Osteoblast (primary cell): ENCODE measurements at regions not wholly inside any gene's neighbourhood (a gene's known extent, or its start where the extent isn't known, plus 50 kb on each side); places are given as distances from the start of the nearest gene placed in this dataset.

Experiments used
- DNase-seq: peaks from one replicate; pipeline ENCODE4 v3.0.0; 2011; ENCODE audit warnings: low spot score, mixed read lengths; ENCODE audit not compliant: insufficient read length; ENCODE audit errors: missing footprints
- H2AFZ ChIP-seq: 2 replicates; pipeline ENCODE4 v1.6.0; 2011; ENCODE audit warnings: mild to moderate bottlenecking, low read length
- H3K27ac ChIP-seq: 2 replicates; pipeline ENCODE4 v1.5.1; 2011; ENCODE audit warnings: mild to moderate bottlenecking, low read depth, low read length, moderate library complexity
- H3K27me3 ChIP-seq: 2 replicates; pipeline ENCODE4 v1.6.0; 2012; ENCODE audit warnings: mild to moderate bottlenecking, control low read depth, inconsistent platforms, low read length, moderate library complexity; ENCODE audit not compliant: insufficient read depth
- H3K36me3 ChIP-seq: 2 replicates; pipeline ENCODE4 v1.5.1; 2011; ENCODE audit warnings: mild to moderate bottlenecking, low read length, control low read depth, moderate library complexity; ENCODE audit not compliant: insufficient read depth
- H3K4me1 ChIP-seq: 2 replicates; pipeline ENCODE4 v1.5.1; 2011; ENCODE audit warnings: mild to moderate bottlenecking, low read length, control low read depth, moderate library complexity; ENCODE audit not compliant: insufficient read depth
- H3K4me2 ChIP-seq: 2 replicates; pipeline ENCODE4 v1.6.0; 2011; ENCODE audit warnings: mild to moderate bottlenecking, low read length; ENCODE audit not compliant: insufficient read depth
- H3K4me3 ChIP-seq: fragments of 200-600 bp; sonication (generic); 3 replicates; pipeline ENCODE4 v1.5.1; 2012; ENCODE audit warnings: mild to moderate bottlenecking, low read length, inconsistent platforms; ENCODE audit not compliant: insufficient read depth
- H3K79me2 ChIP-seq: 2 replicates; pipeline ENCODE4 v1.6.0; 2012; ENCODE audit warnings: mild to moderate bottlenecking, low read length, control low read depth, inconsistent platforms; ENCODE audit not compliant: insufficient read depth
- H3K9me3 ChIP-seq: 2 replicates; pipeline ENCODE4 v1.5.1; 2011; ENCODE audit warnings: low read depth, low read length, control low read depth
- H4K20me1 ChIP-seq: 2 replicates; pipeline ENCODE4 v1.6.0; 2012; ENCODE audit warnings: mild to moderate bottlenecking, low read length, control low read depth; ENCODE audit not compliant: insufficient read depth
- CTCF ChIP-seq: IDR thresholded peaks from 2 replicates; pipeline ENCODE4 v1.5.1; 2011; ENCODE audit warnings: mild to moderate bottlenecking, low read depth, low read length, moderate library complexity; ENCODE audit errors: extremely low read depth

GRCh38 chr6:166853371-166854325 lies 102.7 kb downstream of the RNASET2 start:
- DNase-seq, result no peak
- Histone ChIP-seq H3K4me3 (no peak overlapping the region), H3K79me2 (no peaks in the 10 kb centered on the region), H4K20me1 (no peaks in the 10 kb centered on the region), H3K4me1 (no peaks in the 10 kb centered on the region), H3K36me3 (no peaks in the 10 kb centered on the region), H3K27ac (no peak overlapping the region), H3K27me3 (no peaks in the 10 kb centered on the region), H3K4me2 (no peak overlapping the region), H2AFZ (no peak overlapping the region), H3K9me3 (no peaks in the 10 kb centered on the region)
- no peak for TF ChIP-seq CTCF

GRCh38 chr6:166852451-166852975 lies 103.8 kb downstream of the RNASET2 start:
- Histone ChIP-seq H3K9me3 (no peaks in the 10 kb centered on the region), H3K4me3 (no peak overlapping the region), H3K27ac (no peak overlapping the region), H3K4me1 (no peaks in the 10 kb centered on the region), H2AFZ (no peak overlapping the region), H3K27me3 (no peaks in the 10 kb centered on the region), H3K79me2 (no peaks in the 10 kb centered on the region), H3K4me2 (no peak overlapping the region), H3K36me3 (no peaks in the 10 kb centered on the region), H4K20me1 (no peaks in the 10 kb centered on the region)
- DNase-seq, result no peak
- no peak for TF ChIP-seq CTCF

- no peaks in the 10 kb centered on the region for H3K27me3 ChIP-seq
Observed at GRCh38 chr6:166851911-166852310, 104.4 kb downstream of the RNASET2 start.

More at GRCh38 chr6:166851911-166852310, 104.4 kb downstream of the RNASET2 start:
- no peak for TF ChIP-seq CTCF
- no peaks in the 10 kb centered on the region for H3K79me2 ChIP-seq
- DNase-seq, result no peak
- H3K4me3 ChIP-seq, result no peak overlapping the region
- no peaks in the 10 kb centered on the region for H4K20me1 ChIP-seq
- H3K4me2 ChIP-seq, result no peak overlapping the region
- H3K9me3 ChIP-seq, result no peaks in the 10 kb centered on the region
- H3K4me1 ChIP-seq, result no peaks in the 10 kb centered on the region
- no peak overlapping the region for H2AFZ ChIP-seq
- H3K27ac ChIP-seq, result no peak overlapping the region
- H3K36me3 ChIP-seq, result no peaks in the 10 kb centered on the region
